ENCODE measurements at regions not wholly inside any gene's neighbourhood (a gene's known extent, or its start where the extent isn't known, plus 50 kb on each side); places are given as distances from the start of the nearest gene placed in this dataset.

- H3K4me1 ChIP-seq (ENCODE audit: insufficient read depth, low read length) = no peaks in the 10 kb centered on the region
- POLR2A ChIA-PET = no interaction called here
- H3K4me2 ChIP-seq (ENCODE audit: low read depth, low read length) = no peak overlapping the region
- H3K9ac ChIP-seq (ENCODE audit: insufficient read depth, low read depth, low read length) = no peak overlapping the region
- TF ChIP-seq ZSCAN22 (CRISPR knock-in tag; IDR thresholded peaks at IDR 0.05) (no peak), ZNF543 (CRISPR knock-in tag; IDR thresholded peaks at IDR 0.05) (no peak), E2F1 (CRISPR knock-in tag; IDR thresholded peaks at IDR 0.05) (no peak), ZNF501 (CRISPR knock-in tag; IDR thresholded peaks at IDR 0.05) (no peak), HNRNPLL (IDR thresholded peaks at IDR 0.05; ENCODE audit: low read depth, low read length, poor library complexity, severe bottlenecking) (no peak), ZNF776 (CRISPR knock-in tag; IDR thresholded peaks at IDR 0.05) (no peak), SRF (IDR thresholded peaks at IDR 0.05; ENCODE audit: low read depth, low read length) (no peak), ZNF687 (CRISPR knock-in tag; IDR thresholded peaks at IDR 0.05) (no peak), MBD4 (IDR thresholded peaks at IDR 0.05; ENCODE audit: borderline replicate concordance, low read length) (no peak), GLMP (CRISPR knock-in tag; IDR thresholded peaks at IDR 0.05; ENCODE audit: borderline replicate concordance) (no peak), PHB2 (IDR thresholded peaks at IDR 0.05; ENCODE audit: partially characterized antibody) (no peak)
- H3K27me3 ChIP-seq (ENCODE audit: control insufficient read depth in 1 of 2, insufficient read depth in 2 of 2, low read length in 2 of 2) = no peaks in the 10 kb centered on the region
- ATAC-seq = no peak
- peaks cover 14% of the 10 kb centered on the region for H3K9me3 ChIP-seq (ENCODE audit: low read length)
- FAIRE-seq = no peak
- H2AFZ ChIP-seq (ENCODE audit: low read length) = no peak overlapping the region
- no peaks in the 10 kb centered on the region for H4K20me1 ChIP-seq (ENCODE audit: insufficient read depth, low read length)
- no TSS peak for BruUV-seq (replicated peaks)
- in situ Hi-C loops (cut with HindIII; ENCODE audit: extremely low pct_ligation_motif_present, low pct_unique_long_range_greater_than_20kb) (no loop called here), intact Hi-C loops (cut with micrococcal nuclease; ENCODE audit: unreplicated experiment) (no loop called here)
- H3K36me3 ChIP-seq (replicated peaks in 1 of 2; ENCODE audit: control insufficient read depth in 1 of 2, insufficient read depth in 2 of 2, low read length in 2 of 2) = no peaks in the 10 kb centered on the region
- CTCF ChIA-PET (ENCODE audit: low intra/inter-chr PET ratio, low total read pairs) = no interaction called here
- H3K27ac ChIP-seq (ENCODE audit: extremely low read length, insufficient read depth, low read length) = no peak overlapping the region
- H3K79me2 ChIP-seq (ENCODE audit: insufficient read depth, low read length) = no peaks in the 10 kb centered on the region
- no peak for DNase-seq (ENCODE audit: low spot score)
- H3K4me3 ChIP-seq (replicated peaks in 1 of 3; ENCODE audit: insufficient read depth in 1 of 3, low read depth in 2 of 3, low read length in 3 of 3) = no peak overlapping the region
These were observed 154.8 kb upstream of the TMEM196 start for GRCh38 chr7:19928247-19928646.

Data from HepG2 (cell line).